ENCODE measurements at regions not wholly inside any gene's neighbourhood (a gene's known extent, or its start where the extent isn't known, plus 50 kb on each side); places are given as distances from the start of the nearest gene placed in this dataset.
A peak's percentile ranks its signal among the peaks of the same experiment; 100 is the strongest.
"Not testable (repeated sequence)": the region's sequence is repeated elsewhere in the genome, so short reads cannot be mapped to it uniquely, and the experiment has no call there.

- DNase-seq (ENCODE audit: low spot score in 2 of 2); intact Hi-C loops (cut with DNase I; ENCODE audit: low total_unique reads); H3K4me3 ChIP-seq; H3K36me3 ChIP-seq; H3K9me3 ChIP-seq; H3K4me1 ChIP-seq; H3K27me3 ChIP-seq; H3K27ac ChIP-seq: not testable (repeated sequence)
- TF ChIP-seq, protein P1, sequence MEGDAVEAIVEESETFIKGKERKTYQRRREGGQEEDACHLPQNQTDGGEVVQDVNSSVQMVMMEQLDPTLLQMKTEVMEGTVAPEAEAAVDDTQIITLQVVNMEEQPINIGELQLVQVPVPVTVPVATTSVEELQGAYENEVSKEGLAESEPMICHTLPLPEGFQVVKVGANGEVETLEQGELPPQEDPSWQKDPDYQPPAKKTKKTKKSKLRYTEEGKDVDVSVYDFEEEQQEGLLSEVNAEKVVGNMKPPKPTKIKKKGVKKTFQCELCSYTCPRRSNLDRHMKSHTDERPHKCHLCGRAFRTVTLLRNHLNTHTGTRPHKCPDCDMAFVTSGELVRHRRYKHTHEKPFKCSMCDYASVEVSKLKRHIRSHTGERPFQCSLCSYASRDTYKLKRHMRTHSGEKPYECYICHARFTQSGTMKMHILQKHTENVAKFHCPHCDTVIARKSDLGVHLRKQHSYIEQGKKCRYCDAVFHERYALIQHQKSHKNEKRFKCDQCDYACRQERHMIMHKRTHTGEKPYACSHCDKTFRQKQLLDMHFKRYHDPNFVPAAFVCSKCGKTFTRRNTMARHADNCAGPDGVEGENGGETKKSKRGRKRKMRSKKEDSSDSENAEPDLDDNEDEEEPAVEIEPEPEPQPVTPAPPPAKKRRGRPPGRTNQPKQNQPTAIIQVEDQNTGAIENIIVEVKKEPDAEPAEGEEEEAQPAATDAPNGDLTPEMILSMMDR (IDR thresholded peaks at IDR 0.05): peak; percentile 26 to 28 (median 26)
Observed at GRCh38 chr1:46878173-46878782, 63.0 kb downstream of the CYP4A11 start.

- H3K4me1 ChIP-seq; H3K36me3 ChIP-seq; intact Hi-C loops (cut with DNase I; ENCODE audit: low total_unique reads); H3K9me3 ChIP-seq; H3K27me3 ChIP-seq; H3K4me3 ChIP-seq; DNase-seq (ENCODE audit: low spot score in 2 of 2); H3K27ac ChIP-seq: not testable (repeated sequence)
- TF ChIP-seq, protein P1 (IDR thresholded peaks at IDR 0.05): peak in 1 of 3 donors; percentile 18
Observed at GRCh38 chr1:46876093-46876492, 65.2 kb downstream of the CYP4A11 start.

All from breast epithelium (tissue), 4 donors.